Epithelial cell of proximal tubule (primary cell): ENCODE measurements at regions not wholly inside any gene's neighbourhood (a gene's known extent, or its start where the extent isn't known, plus 50 kb on each side); places are given as distances from the start of the nearest gene placed in this dataset.
A peak's percentile ranks its signal among the peaks of the same experiment; 100 is the strongest.

Experiments
- DNase-seq: peaks from one replicate; pipeline ENCODE4 v3.0.0-alpha.2; 2011; ENCODE audit warnings: low read depth
- H3K4me3 ChIP-seq: 2 replicates; pipeline ENCODE4 v1.5.1; 2011; ENCODE audit warnings: low read depth, mild to moderate bottlenecking, low read length
- CTCF ChIP-seq: conservative IDR thresholded peaks from 2 replicates; pipeline ENCODE4 v1.5.1; 2012; ENCODE audit warnings: low read depth, mild to moderate bottlenecking, low read length

- H3K4me3 ChIP-seq = no peak overlapping the region
- DNase-seq = no peak
- TF ChIP-seq CTCF = no peak
Observed at GRCh38 chr10:9814285-9814864, 1203.3 kb upstream of the CELF2 start.

- no peak for TF ChIP-seq CTCF
- DNase-seq = no peak
- no peak overlapping the region for H3K4me3 ChIP-seq
Observed at GRCh38 chr10:9819756-9820494, 1197.7 kb upstream of the CELF2 start.

GRCh38 chr10:9823268-9823930 is 1194.3 kb upstream of the CELF2 start:
- no peak for TF ChIP-seq CTCF
- H3K4me3 ChIP-seq = no peak overlapping the region
- DNase-seq = no peak

- no peak overlapping the region for H3K4me3 ChIP-seq
- DNase-seq = peak; percentile 76
- no peak for TF ChIP-seq CTCF
Observed at GRCh38 chr10:9824631-9825071, 1193.0 kb upstream of the CELF2 start.

GRCh38 chr10:9825491-9826018 is 1192.1 kb upstream of the CELF2 start:
- DNase-seq = no peak
- TF ChIP-seq CTCF = no peak
- no peak overlapping the region for H3K4me3 ChIP-seq

GRCh38 chr10:9828110-9828509 is 1189.6 kb upstream of the CELF2 start:
- H3K4me3 ChIP-seq = no peak overlapping the region
- no peak for TF ChIP-seq CTCF
- DNase-seq = no peak
